ENCODE measurements at regions not wholly inside any gene's neighbourhood (a gene's known extent, or its start where the extent isn't known, plus 50 kb on each side); places are given as distances from the start of the nearest gene placed in this dataset.

GRCh38 chr3:72109327-72110259 lies 324.6 kb upstream of the PROK2 start:
- TF ChIP-seq POLR2A (IDR thresholded peaks at IDR 0.05): no peak
- TF ChIP-seq CTCF (IDR thresholded peaks at IDR 0.05): no peak
- no peak for TF ChIP-seq POLR2AphosphoS5 (IDR thresholded peaks at IDR 0.05)

Data from transverse colon (tissue), 4 donors.